ENCODE measurements at regions not wholly inside any gene's neighbourhood (a gene's known extent, or its start where the extent isn't known, plus 50 kb on each side); places are given as distances from the start of the nearest gene placed in this dataset.

DNA sequence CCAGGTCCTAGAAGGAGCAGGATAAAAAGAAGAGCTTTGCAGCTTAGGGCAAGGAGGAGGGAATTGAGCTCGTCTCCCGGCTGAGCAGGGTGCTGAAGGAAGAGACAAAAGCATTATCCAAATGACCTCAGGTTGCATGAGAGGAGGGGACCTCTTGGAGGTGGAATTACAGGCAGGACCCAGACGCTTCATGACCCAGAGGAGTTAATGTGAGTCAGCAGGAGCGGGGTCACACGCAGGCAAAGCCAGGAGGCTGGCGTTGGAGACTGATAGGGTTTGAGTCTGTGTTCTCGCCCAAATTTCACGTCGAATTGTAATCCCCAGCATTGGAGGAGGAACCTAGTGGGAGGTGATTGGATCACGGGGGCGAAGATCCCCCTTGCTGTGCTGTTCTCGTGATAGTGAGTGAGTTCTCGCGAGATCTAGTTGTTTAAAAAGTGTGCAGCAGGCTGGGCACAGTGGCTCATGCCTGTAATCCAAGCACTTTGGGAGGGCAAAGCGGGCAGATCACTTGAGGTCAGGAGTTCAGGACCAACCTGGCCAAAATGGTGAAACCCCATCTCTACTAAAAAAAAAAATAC is 63.7 kb upstream of the AUTS2 start:
- TF ChIP-seq CTCF (conservative IDR thresholded peaks at IDR 0.05; ENCODE audit: low read depth, low read length) (no peak), EZH2phosphoT487 (IDR thresholded peaks at IDR 0.05; ENCODE audit: borderline replicate concordance, low read length) (no peak)
